ENCODE measurements at regions not wholly inside any gene's neighbourhood (a gene's known extent, or its start where the extent isn't known, plus 50 kb on each side); places are given as distances from the start of the nearest gene placed in this dataset.

DNA sequence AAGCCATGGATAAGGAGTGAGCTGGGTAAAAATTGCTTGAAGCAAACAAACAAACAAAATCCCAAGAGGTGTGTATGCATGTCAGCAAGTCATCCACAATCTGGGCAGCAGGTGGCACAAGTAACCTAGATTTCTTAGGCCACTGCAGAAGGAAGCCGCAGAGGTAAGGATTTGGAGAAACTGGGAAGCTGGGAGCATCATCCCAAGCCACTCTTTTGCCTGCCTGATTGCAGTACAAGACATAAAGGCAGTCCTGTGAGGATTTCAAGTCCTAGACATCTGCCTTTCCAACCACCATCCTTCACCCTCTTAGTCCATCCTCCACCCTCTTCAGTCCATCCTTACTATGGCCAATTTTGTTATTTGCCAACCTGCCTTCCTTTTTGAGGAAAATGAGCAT lies 67.2 kb upstream of the BMAL1 start:
- H3K27me3 Mint-ChIP-seq (ENCODE audit: low read depth): no peaks in the 10 kb centered on the region
- no peak overlapping the region for H3K4me3 Mint-ChIP-seq
- POLR2A ChIA-PET: no interaction called here

DNA sequence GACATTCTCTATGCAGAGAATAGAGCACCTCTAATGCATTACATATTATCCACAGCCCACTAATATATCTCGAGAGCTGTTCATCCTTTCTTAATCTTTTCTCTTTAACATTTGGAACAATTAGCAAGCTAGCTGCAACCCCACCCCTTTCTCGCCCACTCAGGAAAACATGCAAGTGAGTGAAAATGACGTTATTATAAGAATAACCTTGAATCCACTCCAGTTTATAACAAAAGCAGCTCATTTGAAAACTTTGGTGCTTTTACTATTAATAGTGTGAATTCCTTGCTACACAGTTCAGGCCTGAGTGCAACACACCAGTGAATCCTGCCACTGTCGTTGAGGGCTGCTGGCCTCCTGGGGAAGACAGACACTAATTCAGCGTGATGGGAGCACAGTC lies 63.3 kb upstream of the BMAL1 start:
- H3K27ac Mint-ChIP-seq: no peak overlapping the region
- no peaks in the 10 kb centered on the region for H3K27me3 Mint-ChIP-seq (ENCODE audit: low read depth)
- H3K9me3 Mint-ChIP-seq: peaks cover 3% of the 10 kb centered on the region; the same call in 1 of the 2 replicates
- ATAC-seq (no peak), DNase-seq (ENCODE audit: low spot score) (no peak)
- H3K4me1 Mint-ChIP-seq: peaks cover 18% of the 10 kb centered on the region
- H3K36me3 Mint-ChIP-seq: no peaks in the 10 kb centered on the region
- CTCF ChIA-PET: interaction anchor here (0.7 to 2.3 kb wide), 6 partner anchors 24 to 250 kb away, joined by 3 to 9 read pairs (median 6); no protein-coding TSS in a partner anchor
- POLR2A ChIA-PET: interaction anchor here (0.5 kb wide), 1 partner anchor 153 kb away, joined by 4 read pairs; no protein-coding TSS in a partner anchor
- H3K4me3 Mint-ChIP-seq: no peak overlapping the region
- TF ChIP-seq KAT7 (CRISPR knock-in tag; IDR thresholded peaks at IDR 0.05; ENCODE audit: borderline replicate concordance) (no peak), GRHL2 (CRISPR knock-in tag; IDR thresholded peaks at IDR 0.05; ENCODE audit: insufficient replicate concordance, severe bottlenecking) (no peak), TEAD1 (CRISPR knock-in tag; IDR thresholded peaks at IDR 0.05) (no peak), ZNF138 (CRISPR knock-in tag; conservative IDR thresholded peaks at IDR 0.05) (no peak), ZNF317 (CRISPR knock-in tag; IDR thresholded peaks at IDR 0.05; ENCODE audit: borderline replicate concordance, low read depth) (no peak), IRF2 (CRISPR knock-in tag; IDR thresholded peaks at IDR 0.05; ENCODE audit: borderline replicate concordance, low read depth) (no peak), ZNF671 (CRISPR knock-in tag; IDR thresholded peaks at IDR 0.05) (no peak)
- TF ChIP-seq, protein P1, sequence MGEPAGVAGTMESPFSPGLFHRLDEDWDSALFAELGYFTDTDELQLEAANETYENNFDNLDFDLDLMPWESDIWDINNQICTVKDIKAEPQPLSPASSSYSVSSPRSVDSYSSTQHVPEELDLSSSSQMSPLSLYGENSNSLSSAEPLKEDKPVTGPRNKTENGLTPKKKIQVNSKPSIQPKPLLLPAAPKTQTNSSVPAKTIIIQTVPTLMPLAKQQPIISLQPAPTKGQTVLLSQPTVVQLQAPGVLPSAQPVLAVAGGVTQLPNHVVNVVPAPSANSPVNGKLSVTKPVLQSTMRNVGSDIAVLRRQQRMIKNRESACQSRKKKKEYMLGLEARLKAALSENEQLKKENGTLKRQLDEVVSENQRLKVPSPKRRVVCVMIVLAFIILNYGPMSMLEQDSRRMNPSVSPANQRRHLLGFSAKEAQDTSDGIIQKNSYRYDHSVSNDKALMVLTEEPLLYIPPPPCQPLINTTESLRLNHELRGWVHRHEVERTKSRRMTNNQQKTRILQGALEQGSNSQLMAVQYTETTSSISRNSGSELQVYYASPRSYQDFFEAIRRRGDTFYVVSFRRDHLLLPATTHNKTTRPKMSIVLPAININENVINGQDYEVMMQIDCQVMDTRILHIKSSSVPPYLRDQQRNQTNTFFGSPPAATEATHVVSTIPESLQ (CRISPR knock-in tag; IDR thresholded peaks at IDR 0.05): no peak
- TF ChIP-seq, protein P2, sequence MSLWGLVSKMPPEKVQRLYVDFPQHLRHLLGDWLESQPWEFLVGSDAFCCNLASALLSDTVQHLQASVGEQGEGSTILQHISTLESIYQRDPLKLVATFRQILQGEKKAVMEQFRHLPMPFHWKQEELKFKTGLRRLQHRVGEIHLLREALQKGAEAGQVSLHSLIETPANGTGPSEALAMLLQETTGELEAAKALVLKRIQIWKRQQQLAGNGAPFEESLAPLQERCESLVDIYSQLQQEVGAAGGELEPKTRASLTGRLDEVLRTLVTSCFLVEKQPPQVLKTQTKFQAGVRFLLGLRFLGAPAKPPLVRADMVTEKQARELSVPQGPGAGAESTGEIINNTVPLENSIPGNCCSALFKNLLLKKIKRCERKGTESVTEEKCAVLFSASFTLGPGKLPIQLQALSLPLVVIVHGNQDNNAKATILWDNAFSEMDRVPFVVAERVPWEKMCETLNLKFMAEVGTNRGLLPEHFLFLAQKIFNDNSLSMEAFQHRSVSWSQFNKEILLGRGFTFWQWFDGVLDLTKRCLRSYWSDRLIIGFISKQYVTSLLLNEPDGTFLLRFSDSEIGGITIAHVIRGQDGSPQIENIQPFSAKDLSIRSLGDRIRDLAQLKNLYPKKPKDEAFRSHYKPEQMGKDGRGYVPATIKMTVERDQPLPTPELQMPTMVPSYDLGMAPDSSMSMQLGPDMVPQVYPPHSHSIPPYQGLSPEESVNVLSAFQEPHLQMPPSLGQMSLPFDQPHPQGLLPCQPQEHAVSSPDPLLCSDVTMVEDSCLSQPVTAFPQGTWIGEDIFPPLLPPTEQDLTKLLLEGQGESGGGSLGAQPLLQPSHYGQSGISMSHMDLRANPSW (CRISPR knock-in tag; conservative IDR thresholded peaks at IDR 0.05; ENCODE audit: low read depth): no peak
- TF ChIP-seq, protein P3, sequence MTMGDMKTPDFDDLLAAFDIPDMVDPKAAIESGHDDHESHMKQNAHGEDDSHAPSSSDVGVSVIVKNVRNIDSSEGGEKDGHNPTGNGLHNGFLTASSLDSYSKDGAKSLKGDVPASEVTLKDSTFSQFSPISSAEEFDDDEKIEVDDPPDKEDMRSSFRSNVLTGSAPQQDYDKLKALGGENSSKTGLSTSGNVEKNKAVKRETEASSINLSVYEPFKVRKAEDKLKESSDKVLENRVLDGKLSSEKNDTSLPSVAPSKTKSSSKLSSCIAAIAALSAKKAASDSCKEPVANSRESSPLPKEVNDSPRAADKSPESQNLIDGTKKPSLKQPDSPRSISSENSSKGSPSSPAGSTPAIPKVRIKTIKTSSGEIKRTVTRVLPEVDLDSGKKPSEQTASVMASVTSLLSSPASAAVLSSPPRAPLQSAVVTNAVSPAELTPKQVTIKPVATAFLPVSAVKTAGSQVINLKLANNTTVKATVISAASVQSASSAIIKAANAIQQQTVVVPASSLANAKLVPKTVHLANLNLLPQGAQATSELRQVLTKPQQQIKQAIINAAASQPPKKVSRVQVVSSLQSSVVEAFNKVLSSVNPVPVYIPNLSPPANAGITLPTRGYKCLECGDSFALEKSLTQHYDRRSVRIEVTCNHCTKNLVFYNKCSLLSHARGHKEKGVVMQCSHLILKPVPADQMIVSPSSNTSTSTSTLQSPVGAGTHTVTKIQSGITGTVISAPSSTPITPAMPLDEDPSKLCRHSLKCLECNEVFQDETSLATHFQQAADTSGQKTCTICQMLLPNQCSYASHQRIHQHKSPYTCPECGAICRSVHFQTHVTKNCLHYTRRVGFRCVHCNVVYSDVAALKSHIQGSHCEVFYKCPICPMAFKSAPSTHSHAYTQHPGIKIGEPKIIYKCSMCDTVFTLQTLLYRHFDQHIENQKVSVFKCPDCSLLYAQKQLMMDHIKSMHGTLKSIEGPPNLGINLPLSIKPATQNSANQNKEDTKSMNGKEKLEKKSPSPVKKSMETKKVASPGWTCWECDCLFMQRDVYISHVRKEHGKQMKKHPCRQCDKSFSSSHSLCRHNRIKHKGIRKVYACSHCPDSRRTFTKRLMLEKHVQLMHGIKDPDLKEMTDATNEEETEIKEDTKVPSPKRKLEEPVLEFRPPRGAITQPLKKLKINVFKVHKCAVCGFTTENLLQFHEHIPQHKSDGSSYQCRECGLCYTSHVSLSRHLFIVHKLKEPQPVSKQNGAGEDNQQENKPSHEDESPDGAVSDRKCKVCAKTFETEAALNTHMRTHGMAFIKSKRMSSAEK (CRISPR knock-in tag; IDR thresholded peaks at IDR 0.05; ENCODE audit: borderline replicate concordance): no peak
- TF ChIP-seq, protein P4, sequence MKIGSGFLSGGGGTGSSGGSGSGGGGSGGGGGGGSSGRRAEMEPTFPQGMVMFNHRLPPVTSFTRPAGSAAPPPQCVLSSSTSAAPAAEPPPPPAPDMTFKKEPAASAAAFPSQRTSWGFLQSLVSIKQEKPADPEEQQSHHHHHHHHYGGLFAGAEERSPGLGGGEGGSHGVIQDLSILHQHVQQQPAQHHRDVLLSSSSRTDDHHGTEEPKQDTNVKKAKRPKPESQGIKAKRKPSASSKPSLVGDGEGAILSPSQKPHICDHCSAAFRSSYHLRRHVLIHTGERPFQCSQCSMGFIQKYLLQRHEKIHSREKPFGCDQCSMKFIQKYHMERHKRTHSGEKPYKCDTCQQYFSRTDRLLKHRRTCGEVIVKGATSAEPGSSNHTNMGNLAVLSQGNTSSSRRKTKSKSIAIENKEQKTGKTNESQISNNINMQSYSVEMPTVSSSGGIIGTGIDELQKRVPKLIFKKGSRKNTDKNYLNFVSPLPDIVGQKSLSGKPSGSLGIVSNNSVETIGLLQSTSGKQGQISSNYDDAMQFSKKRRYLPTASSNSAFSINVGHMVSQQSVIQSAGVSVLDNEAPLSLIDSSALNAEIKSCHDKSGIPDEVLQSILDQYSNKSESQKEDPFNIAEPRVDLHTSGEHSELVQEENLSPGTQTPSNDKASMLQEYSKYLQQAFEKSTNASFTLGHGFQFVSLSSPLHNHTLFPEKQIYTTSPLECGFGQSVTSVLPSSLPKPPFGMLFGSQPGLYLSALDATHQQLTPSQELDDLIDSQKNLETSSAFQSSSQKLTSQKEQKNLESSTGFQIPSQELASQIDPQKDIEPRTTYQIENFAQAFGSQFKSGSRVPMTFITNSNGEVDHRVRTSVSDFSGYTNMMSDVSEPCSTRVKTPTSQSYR (CRISPR knock-in tag; IDR thresholded peaks at IDR 0.05): no peak
- TF ChIP-seq, protein P5, sequence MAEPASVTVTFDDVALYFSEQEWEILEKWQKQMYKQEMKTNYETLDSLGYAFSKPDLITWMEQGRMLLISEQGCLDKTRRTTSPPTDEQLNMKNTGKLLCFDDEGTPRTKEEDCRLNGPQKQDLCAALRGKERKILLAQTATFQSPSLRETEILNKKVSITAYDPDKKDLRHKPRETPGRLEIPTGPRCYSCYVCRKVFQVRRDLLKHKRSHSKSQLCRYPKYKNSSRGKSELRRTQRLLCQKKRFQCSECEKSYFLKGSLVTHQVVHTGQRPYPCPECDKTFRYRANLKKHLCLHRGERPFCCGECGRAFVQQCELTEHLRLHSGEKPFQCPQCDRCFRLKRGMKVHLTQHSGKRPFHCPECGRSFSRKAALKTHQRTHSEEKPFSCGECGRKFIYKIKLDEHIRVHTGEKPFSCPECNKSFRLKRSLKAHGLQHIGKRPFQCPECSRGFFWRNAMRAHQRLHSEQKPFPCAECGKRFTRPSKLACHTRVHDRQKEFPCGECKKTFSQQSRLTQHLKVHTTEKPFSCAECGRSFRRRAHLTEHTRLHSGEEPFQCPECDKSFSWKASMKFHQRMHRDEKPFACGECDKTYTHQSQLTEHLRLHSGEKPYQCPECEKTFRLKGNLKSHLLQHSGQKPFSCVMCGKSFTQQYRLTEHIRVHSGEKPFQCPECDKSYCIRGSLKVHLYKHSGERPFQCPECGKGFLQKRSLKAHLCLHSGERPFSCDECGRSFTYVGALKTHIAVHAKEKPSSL (CRISPR knock-in tag; conservative IDR thresholded peaks at IDR 0.05): no peak

More for the DNA sequence above, 67.2 kb upstream of the BMAL1 start:
- no peaks in the 10 kb centered on the region for H3K36me3 Mint-ChIP-seq
- CTCF ChIA-PET: interaction anchor here (0.6 to 3.5 kb wide), 42 partner anchors 11 to 879 kb away, joined by 3 to 49 read pairs (median 5); partner anchors contain the start of gene BTBD10
- H3K4me1 Mint-ChIP-seq: peaks cover 32% of the 10 kb centered on the region
- no peaks in the 10 kb centered on the region for H3K9me3 Mint-ChIP-seq
- ATAC-seq (peak; percentile 76), DNase-seq (ENCODE audit: low spot score) (peak; percentile 62)
- H3K27ac Mint-ChIP-seq: no peak overlapping the region
- TF ChIP-seq, protein P6, sequence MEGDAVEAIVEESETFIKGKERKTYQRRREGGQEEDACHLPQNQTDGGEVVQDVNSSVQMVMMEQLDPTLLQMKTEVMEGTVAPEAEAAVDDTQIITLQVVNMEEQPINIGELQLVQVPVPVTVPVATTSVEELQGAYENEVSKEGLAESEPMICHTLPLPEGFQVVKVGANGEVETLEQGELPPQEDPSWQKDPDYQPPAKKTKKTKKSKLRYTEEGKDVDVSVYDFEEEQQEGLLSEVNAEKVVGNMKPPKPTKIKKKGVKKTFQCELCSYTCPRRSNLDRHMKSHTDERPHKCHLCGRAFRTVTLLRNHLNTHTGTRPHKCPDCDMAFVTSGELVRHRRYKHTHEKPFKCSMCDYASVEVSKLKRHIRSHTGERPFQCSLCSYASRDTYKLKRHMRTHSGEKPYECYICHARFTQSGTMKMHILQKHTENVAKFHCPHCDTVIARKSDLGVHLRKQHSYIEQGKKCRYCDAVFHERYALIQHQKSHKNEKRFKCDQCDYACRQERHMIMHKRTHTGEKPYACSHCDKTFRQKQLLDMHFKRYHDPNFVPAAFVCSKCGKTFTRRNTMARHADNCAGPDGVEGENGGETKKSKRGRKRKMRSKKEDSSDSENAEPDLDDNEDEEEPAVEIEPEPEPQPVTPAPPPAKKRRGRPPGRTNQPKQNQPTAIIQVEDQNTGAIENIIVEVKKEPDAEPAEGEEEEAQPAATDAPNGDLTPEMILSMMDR (IDR thresholded peaks at IDR 0.05): peak; percentile 38; the same call in 1 of the 2 replicates
- TF ChIP-seq, protein P7, sequence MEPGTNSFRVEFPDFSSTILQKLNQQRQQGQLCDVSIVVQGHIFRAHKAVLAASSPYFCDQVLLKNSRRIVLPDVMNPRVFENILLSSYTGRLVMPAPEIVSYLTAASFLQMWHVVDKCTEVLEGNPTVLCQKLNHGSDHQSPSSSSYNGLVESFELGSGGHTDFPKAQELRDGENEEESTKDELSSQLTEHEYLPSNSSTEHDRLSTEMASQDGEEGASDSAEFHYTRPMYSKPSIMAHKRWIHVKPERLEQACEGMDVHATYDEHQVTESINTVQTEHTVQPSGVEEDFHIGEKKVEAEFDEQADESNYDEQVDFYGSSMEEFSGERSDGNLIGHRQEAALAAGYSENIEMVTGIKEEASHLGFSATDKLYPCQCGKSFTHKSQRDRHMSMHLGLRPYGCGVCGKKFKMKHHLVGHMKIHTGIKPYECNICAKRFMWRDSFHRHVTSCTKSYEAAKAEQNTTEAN (CRISPR knock-in tag; IDR thresholded peaks at IDR 0.05): no peak
